ENCODE measurements at regions not wholly inside any gene's neighbourhood (a gene's known extent, or its start where the extent isn't known, plus 50 kb on each side); places are given as distances from the start of the nearest gene placed in this dataset.

GRCh38 chr2:139281124-139281523 lies 500.9 kb upstream of the NXPH2 start:
- no peak for TF ChIP-seq CTCF (IDR thresholded peaks at IDR 0.05)
- no peak for TF ChIP-seq EZH2 (IDR thresholded peaks at IDR 0.05; ENCODE audit: borderline replicate concordance, insufficient read depth, low read depth, low read length, poor library complexity, severe bottlenecking)

Data from B cell (primary cell).